Inflammatory macrophage (primary cell): ENCODE measurements at regions not wholly inside any gene's neighbourhood (a gene's known extent, or its start where the extent isn't known, plus 50 kb on each side); places are given as distances from the start of the nearest gene placed in this dataset.
"Not testable (repeated sequence)": the region's sequence is repeated elsewhere in the genome, so short reads cannot be mapped to it uniquely, and the experiment has no call there.

Experiments
- DNase-seq, 2 donors: peaks; one replicate each; pipeline ENCODE4 v3.0.0-alpha.2; 2020 to 2022

DNA sequence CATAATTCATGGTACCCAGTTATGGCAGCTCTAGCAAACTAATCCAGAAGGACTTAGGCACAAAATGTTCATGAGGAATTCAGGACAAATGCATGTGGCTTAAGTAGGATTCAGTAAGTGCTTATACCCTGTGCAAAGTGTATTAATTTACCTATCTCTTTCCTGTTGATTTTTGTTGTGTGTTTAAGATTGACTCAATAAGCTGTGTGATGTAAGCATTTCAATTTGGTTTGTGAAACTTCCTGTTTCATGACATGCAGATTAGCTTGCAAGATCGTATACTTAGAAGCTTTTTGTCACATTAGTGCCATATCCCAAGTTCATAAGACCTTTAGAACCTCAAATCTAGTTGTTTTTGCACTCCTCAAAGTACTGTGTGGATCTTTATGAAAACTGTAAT is 416.7 kb downstream of the ARL4A start:
- DNase-seq: peak; percentile 52 to 74

GRCh38 chr7:13105209-13105608 is 417.8 kb downstream of the ARL4A start:
- no peak for DNase-seq

DNA sequence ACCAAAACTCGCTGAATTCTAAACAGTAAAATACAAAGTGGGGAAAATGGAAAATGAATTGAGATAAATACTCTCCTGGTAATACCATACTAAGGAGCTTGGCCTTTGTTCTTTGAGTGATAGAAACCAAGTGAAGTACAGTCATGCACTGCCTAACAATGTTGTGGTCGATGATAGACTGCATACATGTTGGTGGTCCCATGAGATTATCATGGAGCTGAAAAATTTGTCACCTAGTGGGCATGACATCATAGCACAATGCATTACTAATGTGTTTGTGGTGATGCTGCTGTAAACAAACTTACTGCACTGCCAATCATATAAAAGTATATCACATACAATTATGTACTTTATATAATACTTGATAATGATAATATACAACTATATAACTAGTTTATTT is 419.1 kb downstream of the ARL4A start:
- DNase-seq: no peak

- no peak for DNase-seq
Observed at GRCh38 chr7:13107291-13107690, 419.9 kb downstream of the ARL4A start.

GRCh38 chr7:13108061-13108460 is 420.6 kb downstream of the ARL4A start:
- DNase-seq: no peak

GRCh38 chr7:13109201-13109600 is 421.8 kb downstream of the ARL4A start:
- DNase-seq: no peak

GRCh38 chr7:13110107-13110506 is 422.7 kb downstream of the ARL4A start:
- DNase-seq: no peak

DNA sequence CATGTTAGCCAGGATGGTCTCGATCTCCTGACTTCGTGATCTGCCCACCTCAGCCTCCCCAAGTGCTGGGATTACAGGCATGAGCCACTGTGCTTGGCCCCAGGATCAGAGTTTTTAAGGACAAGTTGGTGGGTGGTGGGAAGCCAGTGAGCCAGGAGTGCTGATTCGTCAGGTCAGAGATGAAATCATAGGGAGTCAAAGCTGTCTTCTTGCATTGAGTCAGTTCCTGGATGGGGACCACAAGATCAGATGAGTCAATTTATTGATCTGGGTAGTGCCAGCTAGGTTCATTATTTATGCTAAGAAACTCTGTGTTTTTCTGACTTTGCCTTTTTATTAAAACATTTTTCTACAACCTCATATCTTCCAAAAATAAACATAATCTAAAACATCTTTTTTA is 423.8 kb downstream of the ARL4A start:
- DNase-seq: no peak

GRCh38 chr7:13114240-13114639 is 426.8 kb downstream of the ARL4A start:
- not testable (repeated sequence) for DNase-seq

DNA sequence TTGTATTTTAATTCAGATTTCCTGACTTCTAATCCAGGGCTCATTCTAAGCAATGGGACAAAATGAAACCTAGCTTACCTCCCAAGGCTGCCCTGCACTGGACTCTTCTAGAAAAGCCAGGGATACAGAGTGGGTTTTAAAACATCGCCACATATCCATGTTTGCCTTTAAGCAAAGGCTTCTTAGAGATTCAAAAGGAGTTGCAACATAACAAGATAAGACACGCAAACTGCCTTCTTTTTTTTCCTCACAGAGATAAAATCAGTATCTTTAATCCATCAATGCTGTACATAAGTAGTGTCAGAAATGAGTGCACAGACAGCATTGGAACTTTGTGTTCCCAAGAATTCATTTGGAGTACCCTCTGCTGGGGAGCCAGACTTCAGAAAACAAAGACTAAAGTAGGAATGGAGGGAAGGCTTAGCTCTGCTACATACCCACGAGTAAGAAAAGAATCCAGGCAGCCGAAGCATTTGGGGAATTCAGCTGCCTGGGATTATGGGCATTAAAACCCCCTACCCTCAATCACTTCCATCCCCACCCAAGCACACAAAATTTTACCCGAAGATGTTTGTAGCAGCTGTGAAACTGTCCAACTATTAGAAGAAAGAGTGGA is 427.8 kb downstream of the ARL4A start:
- no peak for DNase-seq

GRCh38 chr7:13115855-13116254 is 428.4 kb downstream of the ARL4A start:
- DNase-seq: no peak

GRCh38 chr7:13117103-13117502 is 429.7 kb downstream of the ARL4A start:
- DNase-seq: peak in 1 of 2 donors; percentile 9

DNA sequence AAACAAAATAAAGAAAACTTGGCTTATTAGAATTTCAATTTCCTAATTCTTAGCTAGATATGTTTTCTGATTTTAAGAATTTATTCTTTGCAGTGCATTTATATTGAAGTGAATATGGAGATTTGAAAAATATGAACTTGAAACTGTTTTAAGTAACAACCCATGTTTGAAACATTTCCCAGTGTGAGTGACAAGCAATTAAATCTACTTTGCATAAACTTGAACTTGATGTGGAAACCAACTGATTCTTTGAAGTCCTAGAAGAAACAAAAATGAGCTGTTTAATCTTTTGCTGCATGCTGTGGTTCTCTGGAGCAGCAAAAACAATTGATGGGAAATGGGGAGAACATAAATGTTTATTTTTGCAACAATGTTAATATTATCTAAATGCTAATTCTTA is 430.2 kb downstream of the ARL4A start:
- no peak for DNase-seq

GRCh38 chr7:13124629-13125028 is 437.2 kb downstream of the ARL4A start:
- not testable (repeated sequence) for DNase-seq

- DNase-seq: no peak
Observed at GRCh38 chr7:13126347-13126746, 438.9 kb downstream of the ARL4A start.

GRCh38 chr7:13130321-13130720 is 442.9 kb downstream of the ARL4A start:
- DNase-seq: no peak

- not testable (repeated sequence) for DNase-seq
Observed at GRCh38 chr7:13130906-13131305, 443.5 kb downstream of the ARL4A start.

DNA sequence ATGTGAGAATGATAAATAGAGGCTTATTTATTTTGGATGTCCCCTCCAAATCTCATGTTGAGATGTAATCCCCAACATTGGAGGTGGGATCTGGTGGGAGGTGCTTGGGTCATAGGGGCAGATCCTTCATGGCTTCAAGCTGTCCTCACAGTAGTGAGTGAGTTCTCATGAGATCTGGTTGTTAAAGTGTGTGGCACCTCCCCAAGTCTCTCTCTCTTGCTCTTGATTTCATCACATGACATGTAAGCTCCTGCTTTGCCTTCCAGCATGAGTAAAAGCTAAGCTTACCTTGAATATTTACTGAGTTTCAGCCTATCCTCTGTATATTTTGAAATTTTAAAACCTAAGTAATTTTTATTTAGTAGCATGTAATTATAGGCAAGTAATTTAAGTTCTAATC is 444.9 kb downstream of the ARL4A start:
- no peak for DNase-seq

DNA sequence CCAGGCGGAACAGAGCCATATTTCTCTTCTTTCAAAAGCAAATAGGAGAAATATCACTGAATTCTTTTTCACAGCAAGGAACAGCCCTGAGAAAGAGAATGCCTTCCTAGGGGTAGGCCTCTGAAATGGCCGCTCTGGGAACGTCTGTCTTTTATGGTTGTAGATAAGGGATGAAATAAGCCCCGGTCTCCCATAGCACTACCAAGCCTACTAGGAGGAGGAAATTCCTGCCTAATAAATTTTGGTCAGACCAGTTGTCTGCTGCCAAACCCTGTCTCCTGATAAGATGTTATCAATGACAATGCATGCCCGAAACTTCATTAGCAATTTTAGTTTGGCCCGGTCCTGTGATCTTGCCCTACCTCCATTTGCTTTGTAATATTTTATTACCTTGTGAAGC is 448.9 kb downstream of the ARL4A start:
- not testable (repeated sequence) for DNase-seq

DNA sequence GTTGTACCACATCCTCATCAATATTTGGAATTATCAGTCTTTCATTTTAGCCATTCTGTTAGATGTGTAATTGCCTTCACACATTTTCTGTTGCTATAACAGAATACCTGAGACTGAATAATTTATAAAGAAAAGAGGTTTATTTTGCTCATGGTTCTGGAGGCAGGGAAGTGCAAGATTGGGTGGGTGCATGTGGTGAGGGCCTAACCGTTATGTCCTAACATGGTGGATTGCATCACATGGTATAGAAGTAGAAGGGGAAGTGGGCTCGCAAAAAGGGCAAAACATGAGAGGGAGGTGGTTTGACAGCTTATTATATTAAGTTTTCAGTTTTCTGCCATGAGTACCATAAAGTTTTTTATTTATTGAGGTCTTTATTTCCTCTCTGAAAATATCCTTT is 452.0 kb downstream of the ARL4A start:
- DNase-seq: peak in 1 of 2 donors; percentile 8

DNA sequence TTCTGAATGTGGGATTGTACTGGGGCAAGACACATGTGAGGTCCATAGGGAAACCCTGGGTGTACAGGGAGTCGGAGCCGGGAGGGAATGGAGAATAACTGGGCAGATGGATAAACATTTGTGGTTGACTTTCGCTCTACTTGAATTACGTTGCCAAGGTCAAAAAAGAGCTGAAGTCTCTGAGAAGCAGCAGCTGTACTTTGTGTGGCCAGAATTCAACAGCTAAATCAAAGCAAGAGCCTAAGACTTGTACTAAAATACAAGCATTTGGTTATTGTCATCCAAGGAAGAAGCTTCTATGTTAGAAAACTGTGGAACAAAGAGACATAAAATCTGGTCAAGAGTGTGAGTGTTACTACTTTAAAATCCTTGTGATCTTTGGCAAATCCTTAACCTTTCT is 457.2 kb downstream of the ARL4A start:
- no peak for DNase-seq

DNA sequence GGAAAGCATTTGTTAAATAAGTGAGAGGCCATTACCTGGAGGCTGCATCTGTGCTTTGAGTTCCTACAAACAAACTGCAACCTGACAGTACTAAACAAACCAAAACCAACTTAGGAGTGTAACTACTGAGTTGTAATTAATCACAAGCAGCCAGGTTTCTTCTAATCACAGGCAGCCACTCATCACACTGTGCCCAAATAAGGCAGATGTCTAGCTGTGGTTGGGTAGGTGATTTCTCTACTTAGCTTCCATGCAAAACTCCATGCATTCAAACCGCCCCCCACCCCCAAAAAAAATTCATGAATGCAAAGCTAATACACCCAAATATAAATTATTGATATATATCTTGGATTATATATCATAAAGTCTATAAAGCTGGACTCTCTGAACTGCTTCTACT is 461.1 kb downstream of the ARL4A start:
- DNase-seq: no peak

DNA sequence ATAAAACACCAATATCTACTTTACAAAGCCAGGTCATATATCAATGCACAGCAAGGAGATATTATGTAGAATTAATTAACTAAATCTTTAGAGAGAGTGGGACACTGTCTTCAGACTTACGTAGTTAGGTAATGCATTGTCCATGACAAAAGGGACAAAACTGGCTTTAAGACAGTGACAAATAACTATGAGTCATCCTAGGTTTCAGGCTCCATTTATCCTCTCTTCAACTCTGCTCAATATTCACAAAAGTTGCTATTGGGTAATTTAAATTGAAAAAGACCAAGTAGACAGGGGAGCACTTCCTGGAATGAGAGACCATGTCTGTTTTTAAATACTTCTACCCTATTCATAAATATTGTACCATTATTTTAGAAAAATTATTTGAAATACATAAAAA is 464.5 kb downstream of the ARL4A start:
- no peak for DNase-seq

GRCh38 chr7:13152755-13153154 is 465.3 kb downstream of the ARL4A start:
- no peak for DNase-seq

DNA sequence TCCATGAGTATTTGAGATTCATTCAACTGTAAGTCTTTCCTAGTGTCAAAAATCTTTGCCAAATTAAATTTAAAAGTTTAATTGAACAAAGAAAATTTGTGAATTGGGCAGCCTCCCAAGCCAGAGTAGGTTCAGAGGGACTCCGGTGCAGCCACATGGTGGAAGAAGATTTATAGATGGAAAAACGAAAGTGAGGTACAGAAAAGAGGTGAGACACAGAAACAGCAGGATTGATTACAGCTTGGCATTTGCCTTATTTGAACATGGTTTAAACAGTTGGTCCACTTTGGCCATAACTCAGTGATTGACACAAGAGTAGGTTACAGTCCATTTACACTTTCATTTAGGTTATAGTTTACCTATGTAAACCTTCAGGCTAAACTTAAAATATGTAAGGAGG is 465.8 kb downstream of the ARL4A start:
- DNase-seq: no peak
